Esophagus muscularis mucosa (tissue), 4 donors: ENCODE measurements at regions not wholly inside any gene's neighbourhood (a gene's known extent, or its start where the extent isn't known, plus 50 kb on each side); places are given as distances from the start of the nearest gene placed in this dataset.

Experiments used
- DNase-seq: peaks from one replicate; pipeline ENCODE4 v3.0.0-alpha.2; 2017; ENCODE audit errors: extremely low spot score
- H3K27ac ChIP-seq, 4 donors: fragments of 200-600 bp; sonication (generic); replicated peaks in 1 of 4; 1 replicate in 3 of 4; 2 replicates in 1 of 4; pipeline ENCODE4 v1.5.1; 2016 to 2019; ENCODE audit warnings: mild to moderate bottlenecking in 1 of 4
- H3K27me3 ChIP-seq, 4 donors: fragments of 200-600 bp; sonication (generic); one replicate each; pipeline versions ENCODE4 v1.5.1 to v1.6.0; 2016 to 2019
- H3K36me3 ChIP-seq, 4 donors: fragments of 200-600 bp; sonication (generic); one replicate each; pipeline ENCODE4 v1.5.1; 2016 to 2019
- H3K4me1 ChIP-seq, 4 donors: fragments of 200-600 bp; sonication (generic); one replicate each; pipeline ENCODE4 v1.5.1; 2016 to 2019
- H3K4me3 ChIP-seq, 4 donors: fragments of 200-600 bp; sonication (generic); 1 replicate in 2 of 4; 2 replicates in 2 of 4; pipeline ENCODE4 v1.5.1; 2016 to 2019; ENCODE audit warnings: mild to moderate bottlenecking in 4 of 4, moderate library complexity in 1 of 4
- H3K9me3 ChIP-seq, 4 donors: fragments of 200-600 bp; sonication (generic); 1 replicate in 3 of 4; 2 replicates in 1 of 4; pipeline ENCODE4 v1.5.1; 2016 to 2019
- CTCF ChIP-seq, 3 experiments: fragments of 200-600 bp in 2 of 3; fragments of 450-650 bp in 1 of 3; sonication (generic) in 2 of 3; IDR thresholded peaks; one replicate each; pipeline ENCODE4 v1.5.1; 2017 to 2019; ENCODE audit warnings: antibody characterized with exemption in 3 of 3, mild to moderate bottlenecking in 2 of 3, moderate library complexity in 1 of 3
- EP300 ChIP-seq: sonication (generic); formaldehyde crosslinking; IDR thresholded peaks from one replicate; pipeline ENCODE4 v1.6.1; 2017; ENCODE audit warnings: antibody characterized with exemption
- POLR2A ChIP-seq: fragments of 450-650 bp; IDR thresholded peaks from one replicate; pipeline ENCODE4 v1.6.1; 2017; ENCODE audit warnings: antibody characterized with exemption, moderate library complexity, mild to moderate bottlenecking, low read depth
- POLR2AphosphoS5 ChIP-seq, 2 donors: sonication (generic); formaldehyde crosslinking; IDR thresholded peaks; one replicate each; pipeline ENCODE4 v1.6.1; 2017; ENCODE audit warnings: antibody characterized with exemption in 2 of 2
- WGBS: methylation state at CpG from one replicate; pipeline ENCODE4 v1.1.5; 2018; 5-methylcytosine and 5-hydroxymethylcytosine counted together
- intact Hi-C: fragments of 100-400 bp; cut with DNase I; formaldehyde crosslinking; loops from one replicate; pipeline ENCODE4 v1.15.1; 2023

DNA sequence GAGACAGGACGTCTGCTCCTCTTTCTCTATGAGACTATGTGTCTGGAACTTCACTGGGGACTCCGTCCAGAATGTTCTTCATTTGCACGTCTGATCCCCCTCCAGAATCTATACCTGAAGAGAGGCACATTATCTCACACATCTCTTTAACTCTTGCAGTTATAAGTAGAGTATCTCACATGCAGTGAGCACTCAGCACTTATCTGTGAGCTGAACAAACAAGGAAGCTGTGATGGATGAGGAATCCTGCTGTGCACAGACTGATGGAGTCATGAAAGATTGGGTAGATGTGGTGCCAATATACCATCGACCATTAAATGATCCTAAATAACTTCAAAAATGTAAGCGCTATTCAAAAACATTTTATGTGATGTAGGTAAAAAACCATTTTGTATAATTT is 888.3 kb upstream of the CELF4 start:
- DNase-seq, result no peak
- WGBS, result 79% methylated on average over 5 of the region's 5 CpGs
- Histone ChIP-seq H3K9me3 (no peaks in the 10 kb centered on the region), H3K4me1 (no peaks in the 10 kb centered on the region), H3K27ac (no peak overlapping the region), H3K36me3 (no peaks in the 10 kb centered on the region), H3K27me3 (no peaks in the 10 kb centered on the region), H3K4me3 (no peak overlapping the region)
- intact Hi-C loops, result no loop called here
- TF ChIP-seq POLR2AphosphoS5 (IDR thresholded peaks at IDR 0.05) (no peak), CTCF (IDR thresholded peaks at IDR 0.05) (no peak), POLR2A (no peak), EP300 (no peak)

GRCh38 chr18:38450876-38451275 is 885.3 kb upstream of the CELF4 start:
- no peak overlapping the region for H3K4me3 ChIP-seq
- no peak for DNase-seq
- TF ChIP-seq POLR2AphosphoS5 (IDR thresholded peaks at IDR 0.05), result no peak
- TF ChIP-seq CTCF (IDR thresholded peaks at IDR 0.05), result no peak
- no peak for TF ChIP-seq POLR2A
- TF ChIP-seq EP300, result no peak
- intact Hi-C loops, result no loop called here
- H3K27me3 ChIP-seq, result no peaks in the 10 kb centered on the region
- H3K9me3 ChIP-seq, result no peaks in the 10 kb centered on the region
- WGBS, result 58% methylated on average over 4 of the region's 4 CpGs
- H3K36me3 ChIP-seq, result no peaks in the 10 kb centered on the region
- no peaks in the 10 kb centered on the region for H3K4me1 ChIP-seq
- H3K27ac ChIP-seq, result no peak overlapping the region

GRCh38 chr18:38445804-38446145 is 880.2 kb upstream of the CELF4 start:
- H3K4me3 ChIP-seq, result no peak overlapping the region
- no peaks in the 10 kb centered on the region for H3K27me3 ChIP-seq
- no peak overlapping the region for H3K27ac ChIP-seq
- TF ChIP-seq POLR2A, result no peak
- no peak for TF ChIP-seq EP300
- TF ChIP-seq CTCF (IDR thresholded peaks at IDR 0.05), result no peak
- TF ChIP-seq POLR2AphosphoS5 (IDR thresholded peaks at IDR 0.05), result no peak
- no peaks in the 10 kb centered on the region for H3K9me3 ChIP-seq
- H3K36me3 ChIP-seq, result no peaks in the 10 kb centered on the region
- intact Hi-C loops, result no loop called here
- 90% methylated on average over 1 of the region's 1 CpG for WGBS
- no peak for DNase-seq
- no peaks in the 10 kb centered on the region for H3K4me1 ChIP-seq

GRCh38 chr18:38444971-38445803 is 879.6 kb upstream of the CELF4 start:
- TF ChIP-seq POLR2A (no peak), EP300 (no peak), POLR2AphosphoS5 (IDR thresholded peaks at IDR 0.05) (no peak), CTCF (IDR thresholded peaks at IDR 0.05) (no peak)
- 60% methylated on average over 7 of the region's 7 CpGs for WGBS
- intact Hi-C loops, result no loop called here
- no peak for DNase-seq
- Histone ChIP-seq H3K36me3 (no peaks in the 10 kb centered on the region), H3K9me3 (no peaks in the 10 kb centered on the region), H3K4me3 (no peak overlapping the region), H3K27ac (no peak overlapping the region), H3K27me3 (no peaks in the 10 kb centered on the region), H3K4me1 (no peaks in the 10 kb centered on the region)

- H3K36me3 ChIP-seq, result no peaks in the 10 kb centered on the region
- no peak overlapping the region for H3K27ac ChIP-seq
- WGBS, result 80% methylated on average over 4 of the region's 4 CpGs
- H3K9me3 ChIP-seq, result no peaks in the 10 kb centered on the region
- H3K27me3 ChIP-seq, result no peaks in the 10 kb centered on the region
- no peak for DNase-seq
- no peaks in the 10 kb centered on the region for H3K4me1 ChIP-seq
- TF ChIP-seq EP300 (no peak), CTCF (IDR thresholded peaks at IDR 0.05) (no peak), POLR2A (no peak), POLR2AphosphoS5 (IDR thresholded peaks at IDR 0.05) (no peak)
- intact Hi-C loops, result no loop called here
- H3K4me3 ChIP-seq, result no peak overlapping the region
Observed at GRCh38 chr18:38427736-38428135, 862.1 kb upstream of the CELF4 start.
